ENCODE measurements at regions not wholly inside any gene's neighbourhood (a gene's known extent, or its start where the extent isn't known, plus 50 kb on each side); places are given as distances from the start of the nearest gene placed in this dataset.

- H3K36me3 Mint-ChIP-seq = peaks cover 5% of the 10 kb centered on the region
- ChIA-PET CTCF (no interaction called here), POLR2A (no interaction called here)
- H3K4me1 Mint-ChIP-seq = peaks cover 9% of the 10 kb centered on the region
- H3K27me3 Mint-ChIP-seq (ENCODE audit: low read depth) = peaks cover 5% of the 10 kb centered on the region; the same call in 1 of the 2 replicates
- DNase-seq (ENCODE audit: low spot score) = no peak
- no peak overlapping the region for H3K27ac Mint-ChIP-seq
- ATAC-seq = no peak
- H3K9me3 Mint-ChIP-seq = peaks cover 17% of the 10 kb centered on the region
- no peak for TF ChIP-seq CREB1 (CRISPR knock-in tag; IDR thresholded peaks at IDR 0.05)
- TF ChIP-seq ZMAT4 (CRISPR knock-in tag; IDR thresholded peaks at IDR 0.05) = no peak
- TF ChIP-seq ARID4B (CRISPR knock-in tag; IDR thresholded peaks at IDR 0.05; ENCODE audit: borderline replicate concordance) = no peak
- TF ChIP-seq ATF2 (CRISPR knock-in tag; IDR thresholded peaks at IDR 0.05; ENCODE audit: borderline replicate concordance, low read depth) = no peak
- no peak for TF ChIP-seq AR (CRISPR knock-in tag; IDR thresholded peaks at IDR 0.05)
- TF ChIP-seq IRF2 (CRISPR knock-in tag; IDR thresholded peaks at IDR 0.05; ENCODE audit: borderline replicate concordance, low read depth) = no peak
- no peak for TF ChIP-seq E2F4 (CRISPR knock-in tag; IDR thresholded peaks at IDR 0.05; ENCODE audit: borderline replicate concordance, low read depth)
- no peak for TF ChIP-seq ZNF416 (CRISPR knock-in tag; IDR thresholded peaks at IDR 0.05)
- TF ChIP-seq ELF4 (CRISPR knock-in tag; IDR thresholded peaks at IDR 0.05; ENCODE audit: low read depth) = no peak
- no peak for TF ChIP-seq MAX (CRISPR knock-in tag; IDR thresholded peaks at IDR 0.05)
- TF ChIP-seq ZNF232 (CRISPR knock-in tag; IDR thresholded peaks at IDR 0.05) = no peak
- TF ChIP-seq NR3C1 (CRISPR knock-in tag; conservative IDR thresholded peaks at IDR 0.05; ENCODE audit: low read depth) = no peak
- no peak for TF ChIP-seq RORB (CRISPR knock-in tag; IDR thresholded peaks at IDR 0.05)
- TF ChIP-seq ZNF138 (CRISPR knock-in tag; conservative IDR thresholded peaks at IDR 0.05) = no peak
- no peak for TF ChIP-seq FOXP1 (CRISPR knock-in tag; IDR thresholded peaks at IDR 0.05; ENCODE audit: borderline replicate concordance)
- no peak overlapping the region for H3K4me3 Mint-ChIP-seq
These were observed 103.6 kb upstream of the PFN2 start for GRCh38 chr3:150074277-150074676.

GRCh38 chr3:150073513-150073912, 102.8 kb upstream of the PFN2 start:
- Mint-ChIP-seq H3K4me3 (no peak overlapping the region), H3K27me3 (ENCODE audit: low read depth) (peaks cover 5% of the 10 kb centered on the region; the same call in 1 of the 2 replicates), H3K27ac (no peak overlapping the region), H3K4me1 (peaks cover 9% of the 10 kb centered on the region), H3K36me3 (peaks cover 5% of the 10 kb centered on the region), H3K9me3 (peaks cover 17% of the 10 kb centered on the region)
- no peak for TF ChIP-seq FOXK1 (CRISPR knock-in tag; IDR thresholded peaks at IDR 0.05)
- no peak for TF ChIP-seq USF1 (CRISPR knock-in tag; IDR thresholded peaks at IDR 0.05)
- TF ChIP-seq TEAD1 (CRISPR knock-in tag; IDR thresholded peaks at IDR 0.05) = no peak
- TF ChIP-seq FOXP4 (CRISPR knock-in tag; IDR thresholded peaks at IDR 0.05) = no peak
- no peak for TF ChIP-seq IRF2 (CRISPR knock-in tag; IDR thresholded peaks at IDR 0.05; ENCODE audit: borderline replicate concordance, low read depth)
- TF ChIP-seq ZNF121 (CRISPR knock-in tag; IDR thresholded peaks at IDR 0.05) = no peak
- ChIA-PET CTCF (interaction anchor here (0.9 kb wide), 1 partner anchor 108 kb away, joined by 3 read pairs; no protein-coding TSS in a partner anchor), POLR2A (no interaction called here)
- peak; percentile 69 for ATAC-seq
- DNase-seq (ENCODE audit: low spot score) = no peak
